GM19395 (cell line): ENCODE measurements at regions not wholly inside any gene's neighbourhood (a gene's known extent, or its start where the extent isn't known, plus 50 kb on each side); places are given as distances from the start of the nearest gene placed in this dataset.
"Not testable (repeated sequence)": the region's sequence is repeated elsewhere in the genome, so short reads cannot be mapped to it uniquely, and the experiment has no call there.

ENCODE experiments used
- ATAC-seq: cut with Tn5 transposase; IDR thresholded peaks from one replicate; pipeline ENCODE4 v1.9.1; 2021; ENCODE audit warnings: mild to moderate bottlenecking, moderate library complexity; ENCODE audit not compliant: unreplicated experiment

DNA sequence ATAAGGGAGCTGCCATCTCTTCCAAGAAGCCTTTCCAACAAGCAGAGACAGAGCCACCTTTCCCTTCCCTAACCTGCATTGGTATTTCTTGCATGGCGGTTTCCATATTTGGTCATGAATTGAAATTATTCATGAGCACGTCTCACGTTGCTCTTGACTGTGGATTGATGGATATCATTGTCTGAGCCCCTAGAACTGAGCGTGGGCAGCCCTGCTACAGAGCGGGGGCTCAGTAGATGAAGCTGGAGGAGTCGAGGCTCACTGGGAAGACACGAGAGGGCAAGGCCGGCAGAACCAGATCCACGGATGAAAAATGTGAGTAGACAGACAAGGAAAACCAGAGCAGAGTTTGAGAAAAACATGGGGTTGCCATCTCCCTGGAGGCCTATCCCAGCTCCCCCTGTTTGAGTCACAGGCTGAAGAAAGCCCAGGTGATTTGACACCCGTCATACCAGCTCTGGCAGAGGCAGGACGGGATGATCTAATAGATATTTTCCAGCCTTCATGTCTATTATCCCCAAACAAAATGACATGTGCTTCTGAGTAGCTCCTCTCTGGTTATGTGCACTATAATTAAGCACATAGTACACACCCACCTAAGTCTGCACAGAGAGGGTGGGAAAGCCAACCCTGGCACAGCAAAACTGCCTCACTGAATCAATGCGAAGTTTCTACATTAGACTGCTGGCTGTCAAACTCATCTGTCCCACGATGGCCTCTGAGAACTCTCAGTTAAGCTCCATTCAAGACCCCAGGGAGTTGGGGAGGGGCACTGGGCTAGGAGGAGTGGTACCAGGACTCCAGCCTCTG, 363.5 kb upstream of the KLHL29 start:
- no peak for ATAC-seq

DNA sequence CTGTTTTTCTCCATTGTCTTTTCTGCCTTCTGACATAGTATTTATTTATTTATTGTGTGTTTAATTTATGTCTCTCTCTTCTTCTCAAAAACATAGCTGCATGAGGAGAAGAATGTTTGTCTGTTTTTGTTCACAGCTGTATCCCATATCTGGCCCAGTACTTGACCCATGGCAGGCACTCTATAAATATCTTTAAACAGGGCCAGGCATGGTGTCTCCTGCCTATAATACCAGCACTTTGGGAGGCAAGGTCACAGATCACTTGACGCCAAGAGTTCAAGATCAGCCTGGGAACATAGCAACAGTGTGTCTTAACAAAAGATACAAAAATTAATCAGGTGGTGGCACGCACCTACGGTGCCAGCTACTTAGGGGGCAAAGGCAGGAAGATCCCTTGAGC, 361.3 kb upstream of the KLHL29 start:
- ATAC-seq, result no peak

DNA sequence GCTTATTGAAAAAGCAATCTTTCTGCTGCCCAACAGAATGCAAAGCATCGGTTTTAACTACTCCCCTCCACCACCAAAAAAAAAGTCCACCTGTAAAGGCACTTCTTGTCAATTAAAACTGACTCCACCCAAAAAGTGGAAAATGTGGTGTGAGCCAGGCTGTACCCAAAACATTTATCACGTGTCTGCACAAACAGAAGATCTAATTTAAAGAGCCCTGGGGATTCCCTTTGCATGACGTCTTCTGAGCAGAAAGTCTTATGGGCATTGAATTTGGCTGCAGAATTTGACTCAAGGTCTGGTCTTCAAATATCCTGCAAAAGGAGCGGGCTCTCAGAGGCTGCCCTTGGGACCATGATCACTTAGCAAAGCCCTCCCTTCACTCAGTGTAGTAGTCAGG, 358.3 kb upstream of the KLHL29 start:
- no peak for ATAC-seq

DNA sequence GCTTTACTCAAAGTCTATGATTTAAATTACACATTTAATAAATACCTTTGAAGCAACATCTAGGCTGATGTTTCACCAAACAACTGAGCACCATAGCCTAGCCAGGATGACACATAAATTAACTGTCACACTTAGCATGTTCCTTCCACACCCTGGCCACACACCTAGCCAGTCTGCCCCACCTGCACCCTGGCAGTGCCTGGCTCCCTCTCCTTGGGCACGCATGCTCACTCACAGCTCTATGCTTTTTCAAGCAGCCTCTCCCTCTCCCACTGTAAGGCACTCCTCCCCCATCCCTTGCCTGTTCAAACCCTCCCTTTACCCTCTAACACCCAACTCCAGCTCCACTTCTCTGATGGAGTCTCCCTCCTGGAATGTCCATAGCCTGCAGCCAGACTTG, 357.6 kb upstream of the KLHL29 start:
- no peak for ATAC-seq

DNA sequence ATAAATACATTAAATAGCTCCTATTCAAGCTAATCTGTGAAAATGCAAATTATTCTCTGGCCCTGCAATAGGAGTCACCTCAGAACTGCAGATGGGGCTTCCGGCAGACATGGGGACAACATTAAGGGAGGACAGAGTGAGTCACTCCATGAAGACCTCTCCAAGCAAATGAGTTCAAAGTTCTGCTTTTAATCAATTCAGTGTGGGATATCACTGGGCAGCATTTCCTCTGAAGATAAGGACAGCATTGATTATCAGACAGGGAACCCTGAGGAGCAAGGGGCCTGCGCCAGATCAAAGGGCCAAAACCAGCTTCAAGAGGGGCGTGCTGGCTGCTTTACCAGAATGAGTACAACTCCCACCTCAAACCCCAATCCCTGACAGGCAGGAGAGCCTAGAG, 356.9 kb upstream of the KLHL29 start:
- ATAC-seq, result no peak

DNA sequence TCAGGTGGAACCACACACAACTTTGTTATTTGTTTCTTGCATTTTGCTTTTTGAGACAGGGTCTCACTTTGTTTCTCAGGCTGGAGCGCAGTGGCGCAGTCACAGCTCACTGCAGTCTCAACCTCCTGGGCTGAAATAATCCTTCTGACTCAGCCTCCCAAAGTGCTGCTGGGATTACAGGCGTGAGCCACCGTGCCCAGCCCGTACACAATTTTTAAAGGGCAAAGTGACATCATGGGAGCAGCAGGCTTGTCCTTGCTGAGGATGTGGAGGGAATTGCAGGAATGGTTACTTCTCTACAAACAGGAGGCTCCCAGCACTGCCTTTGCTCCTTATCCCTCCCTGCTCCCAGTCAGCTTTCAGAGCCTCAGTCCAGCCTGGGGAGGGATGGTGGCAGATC, 355.9 kb upstream of the KLHL29 start:
- ATAC-seq, result no peak

DNA sequence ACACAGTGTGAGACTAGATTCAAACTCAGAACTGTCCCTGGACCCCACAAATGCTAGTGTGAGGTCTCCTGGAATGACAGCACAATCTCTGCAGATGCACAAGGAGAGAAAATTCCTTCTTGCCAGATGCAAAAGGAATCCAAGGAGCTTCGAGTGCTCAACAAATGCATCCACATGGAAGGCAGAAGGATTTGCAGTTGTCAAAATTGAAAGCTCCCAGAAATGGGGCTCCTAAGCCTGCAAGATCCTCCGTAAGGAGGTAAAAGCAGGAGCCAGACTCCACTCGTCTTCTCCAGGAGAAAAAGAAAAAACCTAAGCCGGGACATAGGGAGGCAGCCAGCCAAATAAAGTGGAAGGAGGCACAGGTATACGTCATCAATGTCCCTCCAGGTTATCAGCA, 355.0 kb upstream of the KLHL29 start:
- no peak for ATAC-seq

DNA sequence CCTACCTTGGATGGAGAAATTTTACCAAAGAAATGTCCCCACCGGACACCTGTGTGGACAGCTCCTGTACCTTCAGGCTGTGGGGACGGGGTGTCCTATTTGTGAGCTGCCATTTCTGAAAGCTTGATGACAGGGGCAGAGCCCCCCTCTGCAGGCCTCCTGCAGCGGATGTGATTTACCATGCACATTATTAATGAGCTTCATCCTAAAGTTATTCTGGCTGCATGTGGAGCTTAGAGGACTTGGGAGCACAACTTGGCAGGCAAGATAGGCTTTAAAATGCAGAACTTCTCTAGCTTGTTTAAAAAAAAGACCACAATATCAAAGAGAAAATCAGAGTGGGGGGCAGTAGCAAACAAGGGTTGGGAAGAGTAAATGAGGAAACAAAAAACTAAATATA, 350.0 kb upstream of the KLHL29 start:
- ATAC-seq, result no peak

DNA sequence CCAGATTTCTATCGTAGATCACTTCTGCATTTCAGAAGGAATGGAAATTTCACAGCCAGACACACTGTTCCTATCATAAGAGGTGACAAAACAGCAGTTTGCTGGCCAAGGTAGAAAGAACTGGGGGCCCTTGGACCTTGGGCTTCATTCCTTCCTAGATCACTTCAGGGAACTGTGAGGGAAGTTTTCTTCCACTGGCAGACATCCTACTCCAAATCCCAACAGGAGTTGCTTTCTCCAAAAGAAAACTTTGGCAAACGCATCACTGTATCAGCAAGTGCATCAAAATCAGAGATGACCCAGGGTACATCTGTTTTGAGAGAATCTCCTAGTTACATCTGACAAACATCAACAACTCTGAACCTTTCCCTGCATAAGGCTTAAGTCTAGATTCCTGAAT, 348.4 kb upstream of the KLHL29 start:
- no peak for ATAC-seq

DNA sequence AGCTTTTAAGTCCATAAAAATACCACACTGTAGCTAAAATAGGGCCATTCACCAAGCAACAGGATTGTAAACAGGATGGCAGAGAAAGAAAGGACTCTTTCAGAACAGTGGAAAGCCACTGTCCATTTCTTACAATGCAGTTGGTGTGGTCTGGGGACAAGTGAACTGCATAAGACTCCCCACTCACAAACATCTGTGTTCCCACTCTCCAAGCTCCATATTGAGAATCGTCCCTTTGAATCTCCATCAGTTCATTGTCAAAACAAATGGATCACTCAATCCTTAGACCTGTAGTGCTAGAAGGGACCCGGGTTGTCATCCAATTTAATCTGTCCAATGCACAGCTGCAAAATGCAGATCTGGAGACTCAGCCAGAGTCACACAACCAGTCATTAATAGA, 347.4 kb upstream of the KLHL29 start:
- no peak for ATAC-seq

DNA sequence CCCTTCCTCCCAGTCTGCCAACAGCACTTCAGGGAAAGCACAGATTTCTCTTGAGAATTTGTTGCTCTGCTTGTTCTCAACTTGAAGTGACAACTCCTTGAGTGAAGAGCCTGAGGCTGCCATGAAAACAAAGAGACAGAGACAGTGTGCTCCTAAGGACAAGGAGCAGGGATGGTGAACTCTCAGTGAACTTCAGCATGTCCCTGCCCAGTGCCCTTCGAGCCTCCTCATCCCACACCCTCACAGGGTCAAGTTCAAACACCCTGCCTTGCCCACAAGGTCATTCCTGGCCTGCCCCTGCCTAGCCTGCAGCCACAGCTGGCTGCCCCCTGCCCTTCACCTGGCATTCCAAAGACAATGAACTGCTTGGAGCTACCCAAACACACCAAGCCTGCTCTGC, 343.5 kb upstream of the KLHL29 start:
- no peak for ATAC-seq

DNA sequence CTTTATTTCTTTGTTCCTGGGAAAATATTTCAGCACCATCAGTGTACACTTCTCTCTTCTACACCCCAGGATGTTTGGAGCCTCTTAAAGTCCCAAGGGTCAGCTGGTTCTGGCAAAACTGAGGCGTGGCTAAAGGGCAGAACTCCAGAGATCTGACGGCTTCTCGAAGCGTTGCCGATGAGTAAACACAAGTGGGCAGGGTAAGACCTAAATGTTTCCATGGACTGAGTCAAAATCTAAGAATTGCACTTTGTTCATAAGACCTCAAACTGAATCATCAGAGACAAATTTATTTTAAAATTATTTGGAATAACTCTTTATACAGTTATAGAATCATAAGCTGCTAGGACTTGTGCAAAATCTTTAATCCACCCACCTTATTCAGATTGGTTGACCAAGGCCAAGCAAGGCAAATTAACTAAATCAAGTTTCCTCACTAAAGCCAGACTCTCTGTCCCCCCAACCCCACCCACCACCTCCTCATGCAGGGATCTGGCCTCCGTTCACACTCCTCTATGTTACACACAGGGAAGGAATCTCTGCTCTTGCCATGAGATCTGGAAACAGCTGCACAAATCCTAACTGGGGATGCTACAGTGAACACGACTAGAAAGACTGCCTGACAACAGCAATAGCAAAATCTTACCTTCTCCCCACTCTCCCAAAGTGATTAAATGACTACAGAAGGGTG, 342.6 kb upstream of the KLHL29 start:
- no peak for ATAC-seq

DNA sequence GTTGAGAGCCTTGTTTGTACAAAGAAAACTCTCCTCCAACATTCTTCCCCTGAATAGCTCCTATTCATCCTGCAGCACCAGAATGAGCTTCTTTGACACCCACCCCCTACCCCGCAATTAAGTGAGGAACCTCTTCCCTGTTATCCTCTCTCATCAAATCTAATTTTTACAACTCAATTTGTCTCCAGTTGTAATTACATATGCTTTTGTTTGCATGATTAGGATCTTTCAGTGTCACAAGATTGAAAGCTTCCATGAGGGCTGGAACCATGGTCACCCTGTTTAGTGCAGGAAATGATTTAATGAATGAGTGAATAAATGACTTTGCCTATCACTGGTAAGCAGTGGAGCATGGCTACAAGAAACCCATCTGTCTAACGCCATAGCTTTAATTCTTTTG, 334.6 kb upstream of the KLHL29 start:
- ATAC-seq, result no peak

DNA sequence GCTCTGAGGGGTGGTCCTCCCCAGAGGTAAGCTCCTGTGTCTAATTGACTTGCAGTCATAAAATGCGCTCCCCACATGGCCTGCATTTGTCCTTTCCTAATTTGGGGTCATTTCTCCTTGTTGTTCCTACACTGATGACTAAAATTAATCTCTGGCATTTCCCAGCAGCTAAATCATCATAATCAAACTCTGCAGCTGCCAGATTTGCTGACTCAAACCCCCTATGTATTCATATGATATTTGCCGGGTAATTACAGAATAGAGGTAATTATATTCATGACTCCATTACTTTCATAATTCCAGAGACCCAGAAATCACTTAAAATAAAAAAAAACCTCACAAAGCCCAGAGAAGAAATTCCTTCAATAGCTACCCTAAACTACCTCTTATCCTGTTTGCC, 331.4 kb upstream of the KLHL29 start:
- ATAC-seq, result no peak

DNA sequence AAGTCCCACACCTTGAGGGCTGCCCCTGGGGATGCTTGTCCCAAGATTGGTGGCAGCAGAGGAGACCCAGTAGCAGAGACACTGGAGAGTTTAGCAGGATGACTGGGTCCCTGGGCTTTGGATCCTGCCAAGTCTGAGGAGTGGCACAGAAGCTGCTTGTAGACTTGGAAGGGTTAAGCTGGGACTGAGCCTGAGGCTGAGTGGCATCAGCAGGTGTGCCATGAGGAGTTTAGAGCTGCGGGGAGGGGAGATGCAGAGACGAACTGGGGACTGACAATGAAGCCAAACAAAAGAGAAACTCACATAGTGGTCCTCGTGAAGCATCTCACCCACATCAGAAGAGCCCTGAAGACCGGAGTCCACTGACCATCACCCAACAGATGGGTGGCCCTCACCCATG, 329.7 kb upstream of the KLHL29 start:
- ATAC-seq, result no peak

DNA sequence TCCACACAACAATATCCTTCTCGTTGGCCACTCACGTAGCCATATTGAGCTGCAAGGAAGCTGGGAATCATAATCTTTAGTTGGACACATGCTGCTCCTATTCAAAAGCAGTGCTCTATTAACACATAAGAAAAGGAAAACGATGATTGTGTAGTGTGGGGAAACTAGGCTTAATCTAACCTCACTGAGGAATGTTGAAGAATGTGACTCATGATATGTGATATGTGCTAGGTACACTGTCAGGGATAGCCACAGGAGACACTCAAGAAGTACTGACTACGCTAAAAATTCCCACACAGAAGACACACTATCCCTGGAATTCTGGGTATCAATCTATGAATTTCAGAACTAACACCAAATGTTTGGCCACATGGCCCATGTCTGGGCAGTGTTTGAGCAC, 328.1 kb upstream of the KLHL29 start:
- ATAC-seq, result not testable (repeated sequence)

DNA sequence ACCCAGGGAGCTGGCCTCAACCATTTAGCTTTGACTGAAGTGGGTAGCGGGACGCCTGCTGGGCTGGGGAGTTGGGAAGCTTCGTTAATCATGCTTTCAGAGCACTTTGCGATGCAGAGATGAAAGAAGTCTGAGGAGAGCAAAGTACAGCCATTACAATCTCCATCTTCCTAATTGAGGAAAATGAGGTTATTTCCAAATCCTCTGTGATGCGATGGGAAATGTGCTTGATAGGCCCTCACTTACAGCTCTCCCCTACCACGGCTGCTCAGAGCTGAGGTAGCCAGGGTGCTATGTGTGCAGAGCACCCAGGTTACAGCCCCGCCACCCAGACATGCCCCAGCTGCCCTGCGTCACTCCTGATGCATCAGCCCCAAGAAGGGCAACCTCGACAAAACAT, 326.5 kb upstream of the KLHL29 start:
- ATAC-seq, result no peak

DNA sequence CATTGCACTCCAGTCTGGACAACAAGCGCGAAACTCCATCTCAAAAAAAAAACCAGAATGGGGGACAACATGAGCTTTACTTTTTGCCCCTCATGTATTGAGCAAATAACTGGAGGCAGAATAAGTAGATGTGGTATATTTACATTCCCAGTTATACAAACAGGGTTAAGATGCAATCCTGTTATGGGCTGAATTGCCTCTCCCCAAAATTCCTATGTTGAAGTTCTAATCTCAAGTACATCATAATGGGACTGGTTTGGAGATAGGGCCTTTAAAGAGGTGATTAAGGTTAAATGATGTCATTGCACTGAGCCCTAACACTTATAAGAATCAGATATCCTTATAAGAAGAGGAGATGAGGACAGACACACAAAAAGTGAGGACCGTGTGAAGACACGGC, 319.8 kb upstream of the KLHL29 start:
- ATAC-seq, result no peak

DNA sequence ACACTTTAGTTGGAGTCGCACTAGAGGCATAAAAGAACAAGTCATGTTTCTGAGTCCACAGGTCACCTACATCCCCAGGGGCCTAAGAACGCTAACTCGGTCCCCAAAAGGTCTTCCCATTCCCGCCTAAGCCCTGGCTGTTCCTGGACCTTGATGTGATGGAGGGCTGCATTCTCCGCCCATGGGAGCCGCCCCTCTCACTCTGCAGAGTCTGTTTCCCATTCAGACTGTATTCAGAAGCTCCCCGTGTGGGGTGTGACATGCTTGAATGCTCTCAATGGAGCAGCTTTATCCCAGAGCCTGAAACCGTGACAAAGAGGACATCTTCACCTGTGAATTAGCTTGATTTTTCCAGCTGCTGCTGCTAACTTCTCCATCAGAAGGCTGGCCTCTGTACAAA, 319.0 kb upstream of the KLHL29 start:
- no peak for ATAC-seq

DNA sequence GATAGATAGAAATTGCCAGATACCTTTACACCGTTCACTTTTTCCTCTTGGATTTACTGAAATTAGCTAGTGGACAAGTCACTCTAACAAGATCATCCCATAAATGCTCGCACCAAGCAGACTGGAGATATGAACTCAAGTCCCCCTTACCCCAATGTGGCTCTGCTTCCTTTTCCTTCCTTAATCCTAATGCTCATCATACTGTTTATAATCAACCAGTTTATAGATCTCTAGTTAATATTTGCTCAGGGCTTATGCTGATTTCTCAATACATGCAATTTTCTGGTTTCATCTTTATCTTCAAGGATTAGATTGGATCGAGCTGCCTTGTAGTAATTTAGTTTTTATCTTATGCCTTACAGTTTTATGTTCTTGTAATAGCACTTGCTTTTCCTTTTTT, 318.3 kb upstream of the KLHL29 start:
- ATAC-seq, result no peak

DNA sequence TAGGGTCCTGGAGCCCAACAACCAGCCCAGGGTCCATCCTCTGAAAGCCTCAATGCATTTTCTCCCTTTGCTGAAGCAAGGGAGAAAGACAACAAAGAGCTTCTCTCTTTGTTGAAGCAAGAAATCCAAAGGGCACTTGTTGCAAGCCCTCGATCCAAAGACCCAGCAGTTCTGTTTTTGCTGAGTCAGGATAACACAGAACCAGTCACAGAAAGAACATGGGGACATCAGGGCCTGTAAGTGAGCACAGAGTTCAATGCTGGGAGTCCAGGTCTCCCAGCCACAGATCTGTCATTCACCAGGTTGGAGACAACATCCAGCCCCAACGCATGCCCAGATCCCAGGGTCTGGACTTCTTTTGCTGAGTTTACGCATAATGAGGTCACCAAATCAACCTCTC, 315.8 kb upstream of the KLHL29 start:
- ATAC-seq, result no peak

DNA sequence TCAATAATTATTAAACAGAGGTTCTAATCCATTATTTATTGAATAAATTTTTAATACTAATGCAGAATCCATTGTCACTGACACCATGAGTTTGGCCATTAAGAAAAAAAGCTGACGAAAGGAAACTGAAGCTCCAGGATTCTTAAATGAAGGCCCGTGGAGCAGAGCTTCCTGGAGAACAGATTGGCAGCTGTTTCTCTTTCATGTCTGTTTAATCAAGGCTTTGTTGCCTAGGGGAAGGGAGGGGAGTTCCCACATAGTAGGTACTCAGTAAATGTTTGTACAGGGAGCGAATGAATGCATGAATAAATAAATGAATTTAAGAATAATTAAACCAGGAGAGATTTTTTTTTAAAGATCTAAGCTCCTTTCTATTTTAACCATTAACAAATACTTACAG, 315.1 kb upstream of the KLHL29 start:
- no peak for ATAC-seq

DNA sequence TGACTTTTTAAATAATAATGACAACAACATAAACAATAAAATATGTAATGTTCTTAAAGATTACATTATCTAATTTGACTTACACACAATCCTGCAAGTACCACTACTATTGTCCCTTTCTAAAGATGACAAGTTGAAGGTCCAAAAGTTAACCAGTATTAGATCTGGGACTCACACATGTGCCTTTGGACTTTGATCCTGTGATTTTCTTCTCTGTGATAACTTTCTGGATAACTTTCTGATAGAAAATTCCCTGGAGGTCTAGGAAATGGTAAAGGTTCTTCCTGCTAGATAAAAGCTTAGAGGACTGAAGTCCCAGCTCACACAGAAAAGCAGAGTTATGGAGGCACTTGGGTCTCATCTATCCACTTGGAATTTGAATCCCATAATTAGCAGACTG, 311.9 kb upstream of the KLHL29 start:
- ATAC-seq, result no peak
